Mucosa of rectum (tissue), 2 donors: ENCODE measurements at regions not wholly inside any gene's neighbourhood (a gene's known extent, or its start where the extent isn't known, plus 50 kb on each side); places are given as distances from the start of the nearest gene placed in this dataset.

Source experiments
- H3K27ac ChIP-seq, 2 donors: one replicate each; pipeline ENCODE4 v1.7.0; 2013; ENCODE audit warnings: inconsistent platforms in 2 of 2, low read depth in 2 of 2, low read length in 2 of 2
- H3K27me3 ChIP-seq, 2 donors: one replicate each; pipeline ENCODE4 v1.7.0; 2013; ENCODE audit warnings: low read length in 2 of 2; ENCODE audit not compliant: control insufficient read depth in 2 of 2, insufficient read depth in 2 of 2
- H3K36me3 ChIP-seq, 2 donors: one replicate each; pipeline ENCODE4 v1.7.0; 2013; ENCODE audit warnings: low read length in 2 of 2; ENCODE audit not compliant: control insufficient read depth in 2 of 2, insufficient read depth in 2 of 2
- H3K4me1 ChIP-seq, 2 donors: one replicate each; pipeline ENCODE4 v1.7.0; 2013; ENCODE audit warnings: low read length in 2 of 2, mild to moderate bottlenecking in 1 of 2; ENCODE audit not compliant: control insufficient read depth in 2 of 2, insufficient read depth in 2 of 2
- H3K4me3 ChIP-seq, 2 donors: one replicate each; pipeline ENCODE4 v1.7.0; 2013; ENCODE audit warnings: low read length in 2 of 2
- H3K9ac ChIP-seq, 2 donors: one replicate each; pipeline ENCODE4 v1.7.0; 2013; ENCODE audit warnings: low read length in 2 of 2, low read depth in 1 of 2, mild to moderate bottlenecking in 1 of 2
- H3K9me3 ChIP-seq, 2 donors: one replicate each; pipeline ENCODE4 v1.7.0; 2013; ENCODE audit warnings: low read length in 2 of 2; ENCODE audit not compliant: control insufficient read depth in 2 of 2
- donor health status: healthy.
- donor health status: Normal muscosa, but diverticular disease.

DNA sequence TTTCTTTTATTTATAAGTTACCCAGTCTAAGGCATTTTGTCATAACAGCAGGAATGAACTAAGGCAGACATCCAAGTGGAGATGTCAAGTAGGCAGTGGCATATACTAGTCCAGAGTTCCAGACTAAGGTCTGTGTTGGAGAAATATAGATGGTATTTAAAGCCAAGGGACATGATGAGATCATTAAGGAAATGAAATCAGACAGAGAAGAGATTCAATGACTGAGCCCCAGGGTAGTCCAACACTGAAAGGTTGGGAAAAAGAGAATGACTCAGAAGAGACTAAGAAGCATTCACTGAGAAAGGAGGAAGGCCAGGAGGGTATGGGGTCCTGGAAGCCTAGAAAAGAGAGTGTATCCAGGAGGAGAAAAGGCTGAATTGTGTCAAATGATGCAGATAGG, 442.2 kb upstream of the CCDC196 start:
- H3K27me3 ChIP-seq = no peaks in the 10 kb centered on the region
- no peak overlapping the region for H3K9ac ChIP-seq
- no peak overlapping the region for H3K4me3 ChIP-seq
- H3K27ac ChIP-seq = no peak overlapping the region
- peaks cover 3 to 4% of the 10 kb centered on the region in 2 donors for H3K4me1 ChIP-seq
- no peaks in the 10 kb centered on the region for H3K9me3 ChIP-seq
- no peaks in the 10 kb centered on the region for H3K36me3 ChIP-seq

DNA sequence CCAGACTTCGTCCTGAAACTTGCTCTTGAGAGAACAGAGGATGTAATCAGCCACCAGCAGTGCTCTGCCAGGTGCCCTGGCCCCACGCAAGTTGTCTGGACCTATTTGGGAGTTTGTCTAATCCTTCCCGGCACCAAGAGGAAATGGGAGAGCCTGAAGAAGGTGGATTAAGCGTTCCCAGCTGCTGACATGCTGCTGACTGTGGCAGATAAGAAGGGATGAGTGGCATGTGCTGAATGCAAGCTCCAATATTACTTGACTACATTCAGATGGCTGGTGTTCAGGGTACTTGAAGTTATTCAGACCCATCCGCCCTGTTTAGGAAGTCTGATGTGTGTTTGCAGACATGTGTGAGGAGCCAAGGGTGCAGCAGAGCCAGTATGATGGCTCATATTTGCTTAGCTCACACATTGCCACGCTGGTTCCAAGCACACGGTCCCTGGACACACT, 440.6 kb upstream of the CCDC196 start:
- Histone ChIP-seq H3K9ac (no peak overlapping the region), H3K27ac (no peak overlapping the region), H3K9me3 (no peaks in the 10 kb centered on the region), H3K27me3 (peaks cover 0 to 2% of the 10 kb centered on the region in 2 donors), H3K36me3 (no peaks in the 10 kb centered on the region), H3K4me3 (no peak overlapping the region), H3K4me1 (peaks cover 3 to 4% of the 10 kb centered on the region in 2 donors)

DNA sequence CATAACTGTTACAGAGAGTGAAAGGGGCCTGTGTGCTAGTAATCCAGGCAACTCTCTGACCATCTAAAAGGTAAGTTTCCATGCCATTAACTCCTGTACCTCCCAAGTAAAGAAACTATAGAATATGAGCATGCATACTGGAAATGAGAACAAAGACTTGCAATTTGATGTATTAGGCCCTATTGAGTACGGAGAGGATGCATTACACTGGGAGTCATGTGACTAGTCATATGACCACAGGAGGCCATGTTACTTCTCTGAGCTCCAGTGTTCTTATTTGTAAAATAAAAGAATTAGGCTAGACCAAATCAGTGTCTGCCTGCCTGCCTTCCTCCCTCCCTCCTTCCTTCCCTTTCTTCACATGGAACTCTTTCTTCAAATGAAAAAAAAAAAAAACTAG, 440.1 kb upstream of the CCDC196 start:
- Histone ChIP-seq H3K27me3 (peaks cover 0 to 2% of the 10 kb centered on the region in 2 donors), H3K27ac (no peak overlapping the region), H3K4me1 (peaks cover 3 to 4% of the 10 kb centered on the region in 2 donors), H3K36me3 (no peaks in the 10 kb centered on the region), H3K4me3 (no peak overlapping the region), H3K9ac (no peak overlapping the region), H3K9me3 (no peaks in the 10 kb centered on the region)

DNA sequence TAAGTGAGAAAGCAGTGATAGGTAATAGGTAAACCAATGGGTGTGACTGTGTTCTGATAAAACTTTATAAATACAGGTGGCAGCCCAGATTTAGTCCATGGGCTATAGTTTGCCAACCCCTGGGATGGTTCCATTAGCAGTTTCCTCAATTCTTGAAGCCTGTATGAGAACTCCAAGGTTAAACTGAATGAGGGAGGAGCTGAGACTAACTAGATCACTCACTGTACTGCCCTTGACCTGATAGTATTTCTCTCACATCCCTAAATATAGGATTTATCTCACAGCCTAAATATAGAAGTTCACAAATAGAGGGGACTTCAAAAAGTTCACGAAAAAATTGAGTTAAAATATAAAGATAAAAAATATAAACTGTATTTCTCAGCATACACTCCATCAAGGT, 439.6 kb upstream of the CCDC196 start:
- no peaks in the 10 kb centered on the region for H3K36me3 ChIP-seq
- H3K9ac ChIP-seq = no peak overlapping the region
- H3K4me3 ChIP-seq = no peak overlapping the region
- H3K4me1 ChIP-seq = peaks cover 3 to 4% of the 10 kb centered on the region in 2 donors
- H3K27ac ChIP-seq = no peak overlapping the region
- H3K9me3 ChIP-seq = no peaks in the 10 kb centered on the region
- H3K27me3 ChIP-seq = peaks cover 0 to 2% of the 10 kb centered on the region in 2 donors

DNA sequence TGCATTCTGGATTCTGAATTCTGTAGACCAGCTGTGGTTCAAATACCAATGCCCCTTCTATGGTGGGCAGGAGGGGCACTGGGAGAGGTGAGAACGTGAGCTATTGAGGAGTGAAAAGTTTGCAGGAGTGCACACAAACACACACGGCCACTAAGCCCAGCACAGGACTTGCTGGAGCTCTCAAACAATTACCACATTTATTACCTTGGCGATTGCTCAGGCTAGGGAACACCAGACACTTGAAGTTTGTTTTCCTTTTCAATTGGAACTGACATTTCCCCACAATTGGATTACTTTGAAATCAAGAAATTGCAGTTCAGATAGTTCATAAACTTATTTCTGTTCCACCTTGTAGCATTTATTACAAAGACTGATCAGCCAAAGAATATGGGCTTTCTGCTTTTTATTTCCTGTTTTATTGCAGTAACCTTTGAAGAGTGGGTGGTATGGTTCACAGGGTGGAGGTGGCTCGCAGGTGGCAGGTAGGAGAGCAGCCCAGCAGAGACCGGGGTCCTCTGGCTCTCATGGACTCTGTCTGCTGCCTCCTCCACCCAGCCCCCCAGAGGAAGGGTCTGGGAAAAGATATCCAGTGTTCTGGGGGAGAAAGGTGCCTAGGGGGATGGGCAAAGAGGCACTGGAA, 429.8 kb upstream of the CCDC196 start:
- Histone ChIP-seq H3K4me3 (peak overlapping the region in 1 of 2 donors; percentile 37), H3K9ac (no peak overlapping the region), H3K4me1 (peaks cover 10 to 16% of the 10 kb centered on the region in 2 donors), H3K27me3 (no peaks in the 10 kb centered on the region), H3K27ac (peak overlapping the region; percentile 16 to 26), H3K9me3 (no peaks in the 10 kb centered on the region), H3K36me3 (no peaks in the 10 kb centered on the region)

DNA sequence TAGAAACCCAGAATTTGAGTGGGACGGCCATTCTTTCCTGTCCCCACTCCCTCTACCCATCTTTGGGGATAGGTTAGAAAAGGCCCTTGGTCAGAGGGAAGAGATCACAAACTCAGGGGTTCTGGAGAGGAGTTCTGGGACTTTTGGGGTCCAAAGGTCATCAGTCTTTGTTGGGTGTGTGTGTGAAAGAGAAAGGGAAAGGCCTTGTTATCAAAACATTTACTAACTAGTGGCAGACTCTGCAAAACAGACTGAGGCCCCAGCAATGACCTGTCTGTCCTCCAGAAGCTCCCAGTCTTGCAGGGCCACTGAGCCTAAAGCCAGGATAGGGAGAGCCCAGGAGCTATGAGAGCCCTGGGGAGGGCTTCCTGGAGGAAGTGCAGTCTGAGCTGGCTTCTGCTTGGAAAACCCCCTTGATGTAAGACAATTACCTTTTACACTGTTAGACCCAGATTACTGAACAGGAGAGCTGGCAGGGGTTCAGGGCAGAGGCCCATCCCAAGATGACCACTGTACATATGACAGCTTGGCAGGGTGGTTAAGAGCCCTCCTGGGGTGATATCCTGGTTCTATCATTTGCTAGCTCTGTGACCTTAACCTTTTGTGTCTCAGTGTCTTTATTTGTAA, 429.1 kb upstream of the CCDC196 start:
- no peak overlapping the region for H3K9ac ChIP-seq
- H3K27me3 ChIP-seq = no peaks in the 10 kb centered on the region
- H3K36me3 ChIP-seq = no peaks in the 10 kb centered on the region
- no peaks in the 10 kb centered on the region for H3K9me3 ChIP-seq
- peak overlapping the region; percentile 16 to 26 for H3K27ac ChIP-seq
- peak overlapping the region in 1 of 2 donors; percentile 37 for H3K4me3 ChIP-seq
- peaks cover 10 to 16% of the 10 kb centered on the region in 2 donors for H3K4me1 ChIP-seq

DNA sequence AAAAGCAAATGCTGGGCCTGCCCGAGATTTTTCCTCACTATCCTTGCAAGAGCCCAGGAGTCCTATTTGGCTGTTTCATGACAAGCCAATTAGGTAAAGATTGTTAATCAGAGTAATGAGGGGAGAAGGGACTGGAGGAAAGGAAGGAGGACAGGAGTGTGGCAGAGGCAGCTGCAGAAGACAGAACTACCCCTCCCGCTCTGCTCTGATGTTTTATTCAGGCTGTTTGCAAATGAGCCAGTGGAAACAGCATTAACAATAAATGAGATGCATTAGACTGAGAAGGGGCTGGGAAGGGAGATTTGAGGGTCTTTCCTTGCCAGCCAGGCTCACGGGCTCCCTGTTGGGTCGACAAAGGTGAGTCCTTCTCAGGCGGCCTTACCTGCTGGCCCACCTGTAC, 421.0 kb upstream of the CCDC196 start:
- Histone ChIP-seq H3K4me3 (no peak overlapping the region), H3K36me3 (no peaks in the 10 kb centered on the region), H3K27me3 (no peaks in the 10 kb centered on the region), H3K9ac (no peak overlapping the region), H3K4me1 (no peaks in the 10 kb centered on the region), H3K27ac (no peak overlapping the region), H3K9me3 (no peaks in the 10 kb centered on the region)

DNA sequence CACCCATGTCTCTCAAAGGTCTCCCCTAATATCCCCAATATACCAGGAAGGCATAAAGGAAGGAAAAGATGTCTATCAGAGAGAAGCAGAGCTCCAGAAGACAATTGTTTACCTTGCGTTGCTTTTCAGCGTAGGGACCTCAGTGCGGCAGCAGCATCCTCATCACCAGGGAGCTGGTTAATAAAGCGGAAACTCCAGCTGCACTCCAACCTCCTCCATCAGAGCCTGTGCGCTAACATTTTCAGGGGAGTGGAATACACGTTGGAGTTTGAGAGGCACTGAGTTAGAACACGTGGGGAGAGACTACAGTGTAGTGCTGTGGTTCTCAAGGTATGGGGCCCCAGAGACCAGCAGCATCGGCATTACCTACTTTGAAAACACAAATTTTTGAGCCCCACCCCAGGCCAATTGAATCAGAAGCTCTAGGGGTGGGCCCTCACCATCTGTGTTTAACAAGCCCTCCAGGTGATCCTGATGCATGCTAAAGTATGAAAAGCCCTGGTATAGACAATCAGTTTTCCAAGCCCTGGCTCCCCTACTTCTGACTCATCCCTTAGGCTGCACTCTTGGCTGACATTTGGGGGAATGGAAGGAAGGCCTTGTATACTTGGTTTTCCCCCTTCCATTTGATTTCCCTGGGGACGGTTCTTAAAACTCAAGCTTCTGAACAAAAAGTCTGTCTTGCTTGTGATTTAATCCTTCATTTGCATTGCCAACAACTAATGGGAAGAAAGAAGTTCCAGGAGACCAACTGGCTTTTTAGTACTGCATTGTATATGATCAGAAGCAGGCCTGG, 419.0 kb upstream of the CCDC196 start:
- H3K36me3 ChIP-seq = no peaks in the 10 kb centered on the region
- H3K9ac ChIP-seq = no peak overlapping the region
- H3K4me3 ChIP-seq = no peak overlapping the region
- H3K4me1 ChIP-seq = no peaks in the 10 kb centered on the region
- H3K27me3 ChIP-seq = no peaks in the 10 kb centered on the region
- no peaks in the 10 kb centered on the region for H3K9me3 ChIP-seq
- no peak overlapping the region for H3K27ac ChIP-seq

DNA sequence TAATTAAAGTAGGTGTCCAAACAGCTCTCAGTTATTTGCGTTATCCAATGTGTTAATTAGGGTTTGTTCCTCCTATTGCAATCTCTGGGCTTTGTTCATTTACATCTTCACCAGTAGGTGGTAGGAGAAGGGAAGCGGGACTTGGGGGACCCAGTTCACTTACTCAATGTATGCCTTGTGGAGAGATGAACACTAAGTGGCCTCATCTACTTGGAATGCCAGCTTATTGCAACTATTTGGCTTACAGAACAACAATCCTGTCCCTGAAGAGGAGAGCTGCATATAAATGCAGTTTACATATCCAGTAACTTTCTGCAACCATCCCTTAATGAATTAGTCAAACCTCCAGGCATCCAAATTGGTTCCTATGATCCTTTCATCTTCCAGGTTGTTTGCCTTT, 417.1 kb upstream of the CCDC196 start:
- no peaks in the 10 kb centered on the region for H3K4me1 ChIP-seq

More for the DNA sequence above, 417.1 kb upstream of the CCDC196 start:
- Histone ChIP-seq H3K36me3 (no peaks in the 10 kb centered on the region), H3K27ac (no peak overlapping the region), H3K4me3 (no peak overlapping the region), H3K9me3 (no peaks in the 10 kb centered on the region), H3K27me3 (no peaks in the 10 kb centered on the region), H3K9ac (no peak overlapping the region)
